B cell (primary cell): ENCODE measurements at regions not wholly inside any gene's neighbourhood (a gene's known extent, or its start where the extent isn't known, plus 50 kb on each side); places are given as distances from the start of the nearest gene placed in this dataset.

Experiments used
- ATAC-seq: fragments of 200-7000 bp; cut with Tn5 transposase; one replicate; pipeline ENCODE4 v1.10.0; 2021; ENCODE audit warnings: low read depth, mild to moderate bottlenecking, moderate number of reproducible peaks, moderate library complexity
- CTCF ChIA-PET: fragments of 350-600 bp; sonication (Branson Sonifier 250); formaldehyde crosslinking; loops from one replicate; lab custom pipeline; 2021; ENCODE audit warnings: antibody characterized with exemption, inconsistent platforms; lab: Charles Lee
- POLR2A ChIA-PET: fragments of 350-600 bp; sonication (Branson Sonifier 250); formaldehyde crosslinking; loops from one replicate; lab custom pipeline; 2021; ENCODE audit warnings: antibody characterized with exemption; lab: Charles Lee
- DNase-seq: peaks from one replicate; pipeline ENCODE4 v3.0.0; 2013
- H2AFZ ChIP-seq: 2 replicates; pipeline ENCODE4 v1.6.1; 2012; ENCODE audit warnings: mild to moderate bottlenecking, low read depth, low read length; ENCODE audit not compliant: insufficient read depth, poor library complexity, severe bottlenecking
- H3K27ac ChIP-seq, 2 donors: 1 replicate in 1 of 2; 2 replicates in 1 of 2; pipeline ENCODE4 v1.5.1; 2012 to 2013; ENCODE audit warnings: low read length in 2 of 2, mild to moderate bottlenecking in 2 of 2, moderate library complexity in 1 of 2
- H3K27me3 ChIP-seq, 4 experiments: fragments of 200-600 bp in 1 of 4; sonication (generic) in 1 of 4; replicated peaks in 1 of 4; 1 replicate in 2 of 4; 2 replicates in 2 of 4; pipeline versions ENCODE4 v1.6.1 to v1.7.0; 2013 to 2016; ENCODE audit warnings: low read length in 3 of 4, mild to moderate bottlenecking in 2 of 4, mixed read lengths in 1 of 4, moderate library complexity in 1 of 4; ENCODE audit not compliant: insufficient read depth in 4 of 4, control insufficient read depth in 3 of 4; ENCODE audit errors: control extremely low read depth in 1 of 4
- H3K36me3 ChIP-seq, 2 experiments: replicated peaks in 1 of 2; 1 replicate in 1 of 2; 2 replicates in 1 of 2; pipeline versions ENCODE4 v1.6.1 to v1.7.1; 2013; ENCODE audit warnings: low read length in 1 of 2; ENCODE audit not compliant: insufficient read depth in 2 of 2, control insufficient read depth in 1 of 2; ENCODE audit errors: control extremely low read depth in 1 of 2, extremely low read depth in 1 of 2
- H3K4me1 ChIP-seq, 2 donors: fragments of 200-600 bp in 1 of 2; sonication (generic) in 1 of 2; 1 replicate in 1 of 2; 2 replicates in 1 of 2; pipeline versions ENCODE4 v1.5.1 to v1.6.1; 2013 to 2017; ENCODE audit warnings: low read length in 2 of 2; ENCODE audit not compliant: control insufficient read depth in 2 of 2, insufficient read depth in 2 of 2
- H3K4me2 ChIP-seq: replicated peaks from 2 replicates; pipeline ENCODE3; 2012; ENCODE audit warnings: mild to moderate bottlenecking, low read depth, low read length; ENCODE audit not compliant: poor library complexity, severe bottlenecking
- H3K4me3 ChIP-seq, 5 experiments: fragments of 200-600 bp in 1 of 5; sonication (generic) in 1 of 5; 1 replicate in 3 of 5; 2 replicates in 2 of 5; pipeline versions ENCODE4 v1.5.1 to v1.7.0; 2011 to 2016; ENCODE audit warnings: low read length in 4 of 5, mild to moderate bottlenecking in 4 of 5, low read depth in 2 of 5, control low read depth in 1 of 5, moderate library complexity in 1 of 5; ENCODE audit not compliant: insufficient read depth in 1 of 5; ENCODE audit errors: control extremely low read depth in 1 of 5, extremely low read depth in 1 of 5
- H3K79me2 ChIP-seq: fragments of 200-600 bp; sonication (generic); one replicate; pipeline ENCODE4 v1.6.0; 2016; ENCODE audit warnings: low read length; ENCODE audit not compliant: control insufficient read depth, insufficient read depth
- H3K9ac ChIP-seq: fragments of 200-600 bp; sonication (generic); 2 replicates; pipeline ENCODE4 v1.6.1; 2017; ENCODE audit warnings: mild to moderate bottlenecking, low read length, moderate library complexity
- H3K9me3 ChIP-seq, 3 donors: one replicate each; pipeline versions ENCODE4 v1.6.1 to v1.7.1; 2013; ENCODE audit warnings: low read length in 2 of 3; ENCODE audit not compliant: control insufficient read depth in 2 of 3, insufficient read depth in 1 of 3; ENCODE audit errors: control extremely low read depth in 1 of 3
- H4K20me1 ChIP-seq: 2 replicates; pipeline ENCODE4 v1.6.0; 2012; ENCODE audit warnings: mild to moderate bottlenecking, low read length; ENCODE audit not compliant: insufficient read depth, control insufficient read depth, poor library complexity, severe bottlenecking
- H3K27ac Mint-ChIP-seq: one replicate; pipeline ENCODE4 v1.8.0; 2021; ENCODE audit warnings: mixed read lengths
- H3K27me3 Mint-ChIP-seq: one replicate; pipeline ENCODE4 v1.8.0; 2021; ENCODE audit warnings: mixed read lengths
- H3K4me1 Mint-ChIP-seq: one replicate; pipeline ENCODE4 v1.8.0; 2021; ENCODE audit warnings: mixed read lengths
- H3K4me3 Mint-ChIP-seq: one replicate; pipeline ENCODE4 v1.8.0; 2021; ENCODE audit warnings: mixed read lengths
- H3K9me3 Mint-ChIP-seq: one replicate; pipeline ENCODE4 v1.8.0; 2022; ENCODE audit warnings: mixed read lengths; ENCODE audit not compliant: insufficient read depth
- CTCF ChIP-seq: fragments of 200-600 bp; IDR thresholded peaks from one replicate; pipeline ENCODE4 v1.8.0; 2022; ENCODE audit warnings: antibody characterized with exemption, mild to moderate bottlenecking
- EZH2 ChIP-seq: IDR thresholded peaks from 2 replicates; pipeline ENCODE4 v1.6.1; 2012; ENCODE audit warnings: borderline replicate concordance, low read depth, mild to moderate bottlenecking, moderate library complexity, low read length; ENCODE audit not compliant: insufficient read depth, poor library complexity, severe bottlenecking
- WGBS: methylation state at CpG from one replicate; pipeline ENCODE4 v1.1.5; 2013; ENCODE audit warnings: missing lambda C conversion rate; ENCODE audit not compliant: insufficient coverage; 5-methylcytosine and 5-hydroxymethylcytosine counted together
- intact Hi-C: fragments of 100-400 bp; cut with micrococcal nuclease; formaldehyde crosslinking; loops from one replicate; pipeline ENCODE4 v1.10.0; 2022

GRCh38 chr13:76314495-76314894 lies 571.7 kb downstream of the KCTD12 start:
- Mint-ChIP-seq H3K4me3 (no peak overlapping the region), H3K4me1 (no peaks in the 10 kb centered on the region), H3K27ac (no peak overlapping the region), H3K9me3 (no peaks in the 10 kb centered on the region), H3K27me3 (no peaks in the 10 kb centered on the region)
- H3K79me2 ChIP-seq: no peaks in the 10 kb centered on the region
- TF ChIP-seq EZH2 (no peak), CTCF (no peak)
- ATAC-seq (no peak), DNase-seq (no peak)
- H4K20me1 ChIP-seq: no peaks in the 10 kb centered on the region
- H3K4me3 ChIP-seq: no peak overlapping the region
- intact Hi-C loops: no loop called here
- POLR2A ChIA-PET: no interaction called here
- no peaks in the 10 kb centered on the region for H3K9me3 ChIP-seq
- H3K4me2 ChIP-seq: no peak overlapping the region
- no peak overlapping the region for H2AFZ ChIP-seq
- no peaks in the 10 kb centered on the region for H3K36me3 ChIP-seq
- no peak overlapping the region for H3K9ac ChIP-seq
- H3K4me1 ChIP-seq: no peaks in the 10 kb centered on the region
- H3K27me3 ChIP-seq: no peaks in the 10 kb centered on the region
- H3K27ac ChIP-seq: no peak overlapping the region
- 100% methylated on average over 4 of the region's 6 CpGs for WGBS
- CTCF ChIA-PET: no interaction called here

GRCh38 chr13:76307142-76307541 lies 579.1 kb downstream of the KCTD12 start:
- Histone ChIP-seq H3K79me2 (no peaks in the 10 kb centered on the region), H3K36me3 (no peaks in the 10 kb centered on the region), H3K9me3 (no peaks in the 10 kb centered on the region), H4K20me1 (no peaks in the 10 kb centered on the region), H3K4me2 (no peak overlapping the region), H3K27me3 (no peaks in the 10 kb centered on the region), H3K4me3 (no peak overlapping the region), H3K4me1 (no peaks in the 10 kb centered on the region), H3K9ac (no peak overlapping the region), H2AFZ (no peak overlapping the region), H3K27ac (no peak overlapping the region)
- H3K27ac Mint-ChIP-seq: no peak overlapping the region
- CTCF ChIA-PET: no interaction called here
- no peak for TF ChIP-seq EZH2
- no peak for TF ChIP-seq CTCF
- POLR2A ChIA-PET: no interaction called here
- no peaks in the 10 kb centered on the region for H3K27me3 Mint-ChIP-seq
- intact Hi-C loops: no loop called here
- no peak for DNase-seq
- no peaks in the 10 kb centered on the region for H3K4me1 Mint-ChIP-seq
- ATAC-seq: no peak
- no peak overlapping the region for H3K4me3 Mint-ChIP-seq
- WGBS: 85% methylated on average over 4 of the region's 4 CpGs
- H3K9me3 Mint-ChIP-seq: no peaks in the 10 kb centered on the region
